Neural cell (in vitro differentiated cells): ENCODE measurements at regions not wholly inside any gene's neighbourhood (a gene's known extent, or its start where the extent isn't known, plus 50 kb on each side); places are given as distances from the start of the nearest gene placed in this dataset.
"Not testable (repeated sequence)": the region's sequence is repeated elsewhere in the genome, so short reads cannot be mapped to it uniquely, and the experiment has no call there.

Experiments
- H2AFZ ChIP-seq: fragments of 200-600, 300-800 bp; sonication (generic), shearing (Covaris generic); 2 replicates; pipeline ENCODE4 v1.6.0; 2014; ENCODE audit warnings: low read depth, mild to moderate bottlenecking, antibody characterized with exemption, low read length, moderate library complexity
- H3F3A ChIP-seq: fragments of 200-600 bp; shearing (Covaris generic); 2 replicates; pipeline ENCODE4 v1.6.1; 2016; ENCODE audit warnings: mild to moderate bottlenecking, moderate library complexity, mixed read lengths, antibody characterized with exemption, low read length; ENCODE audit not compliant: insufficient read depth, poor library complexity, severe bottlenecking
- H3K27ac ChIP-seq: fragments of 200-600, 300-800 bp; sonication (generic), shearing (Covaris generic); 2 replicates; pipeline ENCODE4 v1.5.1; 2014; ENCODE audit warnings: mild to moderate bottlenecking, low read length, moderate library complexity
- H3K27me3 ChIP-seq: fragments of 300-800, 200-600 bp; sonication (generic), shearing (Covaris generic); 2 replicates; pipeline ENCODE4 v1.6.0; 2014; ENCODE audit warnings: mild to moderate bottlenecking, low read depth, low read length, moderate library complexity; ENCODE audit not compliant: insufficient read depth
- H3K36me3 ChIP-seq: fragments of 300-800, 200-600 bp; sonication (generic), shearing (Covaris generic); 2 replicates; pipeline ENCODE4 v1.5.1; 2014; ENCODE audit warnings: mild to moderate bottlenecking, antibody characterized with exemption, low read length, moderate library complexity; ENCODE audit not compliant: insufficient read depth
- H3K4me2 ChIP-seq: fragments of 300-800, 200-600 bp; sonication (generic), shearing (Covaris generic); 2 replicates; pipeline ENCODE4 v1.6.0; 2014; ENCODE audit warnings: mild to moderate bottlenecking, low read length
- H3K4me3 ChIP-seq: fragments of 300-800, 200-600 bp; sonication (generic), shearing (Covaris generic); 2 replicates; pipeline ENCODE4 v1.5.1; 2014; ENCODE audit warnings: mild to moderate bottlenecking, low read length, moderate library complexity
- H3K79me2 ChIP-seq: fragments of 200-600 bp; shearing (Covaris generic); replicated peaks from 2 replicates; pipeline ENCODE4 v1.6.0; 2014; ENCODE audit warnings: mild to moderate bottlenecking, low read length, moderate library complexity; ENCODE audit not compliant: insufficient read depth
- H3K9ac ChIP-seq: fragments of 300-800, 200-600 bp; sonication (generic), shearing (Covaris generic); 2 replicates; pipeline ENCODE4 v1.6.1; 2016; ENCODE audit warnings: mild to moderate bottlenecking, low read length, mixed read lengths
- H3K9me2 ChIP-seq: fragments of 200-600 bp; shearing (Covaris generic); 2 replicates; pipeline ENCODE4 v1.6.1; 2016; ENCODE audit warnings: mild to moderate bottlenecking, low read length, mixed read lengths; ENCODE audit not compliant: insufficient read depth
- H3K9me3 ChIP-seq: fragments of 200-600, 300-800 bp; sonication (generic), shearing (Covaris generic); 2 replicates; pipeline ENCODE4 v1.6.1; 2016; ENCODE audit warnings: mild to moderate bottlenecking, mixed run types, low read length, moderate library complexity, mixed read lengths
- H4K20me1 ChIP-seq: fragments of 200-600 bp; shearing (Covaris generic); 2 replicates; pipeline ENCODE4 v1.6.1; 2016; ENCODE audit warnings: mild to moderate bottlenecking, mixed run types; ENCODE audit not compliant: insufficient read depth
- CTCF ChIP-seq: fragments of 450-650 bp; IDR thresholded peaks from 2 replicates; pipeline ENCODE4 v1.5.1; 2014; ENCODE audit warnings: antibody characterized with exemption, mild to moderate bottlenecking, moderate library complexity; ENCODE audit not compliant: poor library complexity, severe bottlenecking
- EP300 ChIP-seq: fragments of 450-650 bp; conservative IDR thresholded peaks from 2 replicates; pipeline ENCODE4 v1.6.1; 2014; ENCODE audit warnings: antibody characterized with exemption, mild to moderate bottlenecking, moderate library complexity; ENCODE audit not compliant: poor library complexity, severe bottlenecking
- EZH2 ChIP-seq: fragments of 200-600, 300-800 bp; shearing (Covaris generic), sonication (generic); IDR thresholded peaks from 2 replicates; pipeline ENCODE4 v1.6.1; 2014; ENCODE audit warnings: antibody characterized with exemption, low read length, borderline replicate concordance, mild to moderate bottlenecking; ENCODE audit not compliant: insufficient read depth, poor library complexity, severe bottlenecking
- MXI1 ChIP-seq: fragments of 450-650 bp; conservative IDR thresholded peaks from 2 replicates; pipeline ENCODE4 v1.6.1; 2014; ENCODE audit warnings: antibody characterized with exemption, mild to moderate bottlenecking; ENCODE audit not compliant: poor library complexity, severe bottlenecking
- POLR2AphosphoS5 ChIP-seq: IDR thresholded peaks from 2 replicates; pipeline ENCODE4 v1.6.1; 2012
- RAD21 ChIP-seq: fragments of 450-650 bp; conservative IDR thresholded peaks from 2 replicates; pipeline ENCODE4 v1.6.1; 2014; ENCODE audit warnings: antibody characterized with exemption, mild to moderate bottlenecking, moderate library complexity
- SMC3 ChIP-seq: fragments of 450-650 bp; conservative IDR thresholded peaks from 2 replicates; pipeline ENCODE4 v1.6.1; 2014; ENCODE audit warnings: antibody characterized with exemption, mild to moderate bottlenecking, moderate library complexity; ENCODE audit not compliant: poor library complexity
- TAF1 ChIP-seq: IDR thresholded peaks from 2 replicates; pipeline ENCODE4 v1.6.1; 2012; ENCODE audit warnings: low read depth
- TF ChIP-seq, protein P1 (sequence below): IDR thresholded peaks from 2 replicates; pipeline ENCODE4 v1.6.1; 2012; ENCODE audit warnings: borderline replicate concordance

DNA sequence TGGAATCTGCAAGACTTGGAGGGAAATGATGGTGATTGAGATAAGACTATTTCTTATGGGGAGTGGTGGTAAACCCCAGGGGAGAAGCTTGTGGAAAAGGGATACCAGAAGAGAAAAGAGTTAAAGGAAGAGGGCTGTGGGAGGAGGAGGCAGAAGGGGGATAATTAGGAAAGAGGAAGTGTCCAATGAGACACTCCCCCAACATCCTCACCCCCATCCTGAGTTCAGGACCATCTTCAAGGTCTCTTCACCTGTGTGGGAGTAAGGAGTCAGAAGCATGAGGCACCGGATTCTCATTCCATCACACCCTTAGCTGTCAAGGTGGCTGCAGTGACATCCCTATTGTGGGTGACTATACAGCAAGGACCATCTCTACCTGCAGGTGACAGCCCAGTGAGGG, 106.6 kb upstream of the POC5 start:
- H3K9me3 ChIP-seq, result no peaks in the 10 kb centered on the region
- TF ChIP-seq CTCF (no peak), EZH2 (no peak), TAF1 (no peak), MXI1 (no peak), POLR2AphosphoS5 (no peak), EP300 (no peak), SMC3 (no peak), RAD21 (no peak)
- TF ChIP-seq, protein P1, sequence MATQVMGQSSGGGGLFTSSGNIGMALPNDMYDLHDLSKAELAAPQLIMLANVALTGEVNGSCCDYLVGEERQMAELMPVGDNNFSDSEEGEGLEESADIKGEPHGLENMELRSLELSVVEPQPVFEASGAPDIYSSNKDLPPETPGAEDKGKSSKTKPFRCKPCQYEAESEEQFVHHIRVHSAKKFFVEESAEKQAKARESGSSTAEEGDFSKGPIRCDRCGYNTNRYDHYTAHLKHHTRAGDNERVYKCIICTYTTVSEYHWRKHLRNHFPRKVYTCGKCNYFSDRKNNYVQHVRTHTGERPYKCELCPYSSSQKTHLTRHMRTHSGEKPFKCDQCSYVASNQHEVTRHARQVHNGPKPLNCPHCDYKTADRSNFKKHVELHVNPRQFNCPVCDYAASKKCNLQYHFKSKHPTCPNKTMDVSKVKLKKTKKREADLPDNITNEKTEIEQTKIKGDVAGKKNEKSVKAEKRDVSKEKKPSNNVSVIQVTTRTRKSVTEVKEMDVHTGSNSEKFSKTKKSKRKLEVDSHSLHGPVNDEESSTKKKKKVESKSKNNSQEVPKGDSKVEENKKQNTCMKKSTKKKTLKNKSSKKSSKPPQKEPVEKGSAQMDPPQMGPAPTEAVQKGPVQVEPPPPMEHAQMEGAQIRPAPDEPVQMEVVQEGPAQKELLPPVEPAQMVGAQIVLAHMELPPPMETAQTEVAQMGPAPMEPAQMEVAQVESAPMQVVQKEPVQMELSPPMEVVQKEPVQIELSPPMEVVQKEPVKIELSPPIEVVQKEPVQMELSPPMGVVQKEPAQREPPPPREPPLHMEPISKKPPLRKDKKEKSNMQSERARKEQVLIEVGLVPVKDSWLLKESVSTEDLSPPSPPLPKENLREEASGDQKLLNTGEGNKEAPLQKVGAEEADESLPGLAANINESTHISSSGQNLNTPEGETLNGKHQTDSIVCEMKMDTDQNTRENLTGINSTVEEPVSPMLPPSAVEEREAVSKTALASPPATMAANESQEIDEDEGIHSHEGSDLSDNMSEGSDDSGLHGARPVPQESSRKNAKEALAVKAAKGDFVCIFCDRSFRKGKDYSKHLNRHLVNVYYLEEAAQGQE, result no peak
- no peaks in the 10 kb centered on the region for H3F3A ChIP-seq
- H3K9me2 ChIP-seq, result no peaks in the 10 kb centered on the region
- no peak overlapping the region for H3K4me3 ChIP-seq
- H3K9ac ChIP-seq, result no peak overlapping the region
- H3K27me3 ChIP-seq, result no peaks in the 10 kb centered on the region
- H3K36me3 ChIP-seq, result no peaks in the 10 kb centered on the region
- H2AFZ ChIP-seq, result no peak overlapping the region
- H3K79me2 ChIP-seq, result no peaks in the 10 kb centered on the region
- no peak overlapping the region for H3K4me2 ChIP-seq
- H3K27ac ChIP-seq, result no peak overlapping the region
- H4K20me1 ChIP-seq, result no peaks in the 10 kb centered on the region

- no peaks in the 10 kb centered on the region for H3K9me2 ChIP-seq
- H3K79me2 ChIP-seq, result no peaks in the 10 kb centered on the region
- H3K27me3 ChIP-seq, result no peaks in the 10 kb centered on the region
- TF ChIP-seq EZH2 (no peak), EP300 (peak; percentile 93), CTCF (no peak), MXI1 (no peak), POLR2AphosphoS5 (peak; percentile 78)
- H2AFZ ChIP-seq, result no peak overlapping the region
- no peaks in the 10 kb centered on the region for H4K20me1 ChIP-seq
- H3K4me3 ChIP-seq, result no peak overlapping the region
- no peaks in the 10 kb centered on the region for H3K36me3 ChIP-seq
- H3K27ac ChIP-seq, result peak overlapping the region; percentile 39
- H3F3A ChIP-seq, result no peaks in the 10 kb centered on the region
- H3K9me3 ChIP-seq, result no peaks in the 10 kb centered on the region
- H3K4me2 ChIP-seq, result no peak overlapping the region
- no peak overlapping the region for H3K9ac ChIP-seq
Measured at GRCh38 chr5:75818661-75819060, 101.4 kb upstream of the POC5 start.

GRCh38 chr5:75799695-75800094, 82.5 kb upstream of the POC5 start:
- not testable (repeated sequence) for H3K9ac ChIP-seq, H2AFZ ChIP-seq, H3K36me3 ChIP-seq, H3K9me2 ChIP-seq, H3K4me3 ChIP-seq, H3F3A ChIP-seq, H3K9me3 ChIP-seq, H3K4me2 ChIP-seq, H4K20me1 ChIP-seq, H3K27me3 ChIP-seq, H3K79me2 ChIP-seq, H3K27ac ChIP-seq

DNA sequence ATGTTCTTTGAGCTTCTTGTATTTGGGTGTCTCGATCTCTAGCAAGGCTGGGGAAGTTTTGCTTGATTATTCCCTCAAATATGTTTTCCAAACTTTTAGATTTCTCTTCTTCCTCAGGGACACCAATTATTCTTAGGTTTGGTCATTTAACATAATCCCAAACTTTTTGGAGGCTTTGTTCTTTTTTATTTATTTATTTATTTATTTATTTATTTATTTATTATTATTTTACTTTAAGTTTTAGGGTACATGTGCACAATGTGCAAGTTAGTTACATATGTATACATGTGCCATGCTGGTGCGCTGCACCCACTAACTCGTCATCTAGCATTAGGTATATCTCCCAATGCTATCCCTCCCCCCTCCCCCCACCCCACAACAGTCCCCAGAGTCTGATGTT, 52.1 kb upstream of the POC5 start:
- H3K4me2 ChIP-seq, H4K20me1 ChIP-seq, H3K4me3 ChIP-seq: not testable (repeated sequence)

More for the DNA sequence above, 52.1 kb upstream of the POC5 start:
- not testable (repeated sequence) for H3K9me3 ChIP-seq, H3K9ac ChIP-seq, H2AFZ ChIP-seq, H3K36me3 ChIP-seq, H3F3A ChIP-seq, H3K27me3 ChIP-seq, H3K9me2 ChIP-seq, H3K27ac ChIP-seq, H3K79me2 ChIP-seq
